ENCODE measurements at regions not wholly inside any gene's neighbourhood (a gene's known extent, or its start where the extent isn't known, plus 50 kb on each side); places are given as distances from the start of the nearest gene placed in this dataset.

DNA sequence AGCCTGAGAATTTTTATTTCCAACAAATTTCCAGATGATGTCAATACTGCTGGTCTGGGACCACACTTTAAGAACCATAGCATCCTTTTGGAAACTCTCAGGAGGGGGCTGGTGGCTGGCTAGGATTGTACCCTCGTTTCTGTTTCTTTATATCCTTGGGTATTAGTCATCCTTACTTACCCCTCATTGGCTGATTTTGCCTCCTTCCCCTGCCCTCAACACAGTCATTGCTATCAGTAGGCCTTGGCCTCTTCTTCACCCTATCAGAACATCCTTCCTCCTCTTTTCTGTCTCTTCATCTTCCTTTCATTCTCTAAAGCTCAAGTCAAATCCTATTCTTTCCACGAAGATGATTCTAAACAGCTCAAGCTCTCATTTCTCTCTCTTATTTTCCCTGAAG lies 148.5 kb downstream of the ELOVL4 start:
- no peaks in the 10 kb centered on the region for H3K36me3 ChIP-seq (ENCODE audit: insufficient read depth)
- no peak overlapping the region for H3K27ac ChIP-seq (ENCODE audit: low read depth)
- H3K4me1 ChIP-seq (ENCODE audit: insufficient read depth), result no peaks in the 10 kb centered on the region
- no peak overlapping the region for H3K4me3 ChIP-seq (ENCODE audit: low read depth, low read length)
- 62% methylated on average over 2 of the region's 2 CpGs for WGBS
- no peak for DNase-seq (ENCODE audit: extremely low spot score)

DNA sequence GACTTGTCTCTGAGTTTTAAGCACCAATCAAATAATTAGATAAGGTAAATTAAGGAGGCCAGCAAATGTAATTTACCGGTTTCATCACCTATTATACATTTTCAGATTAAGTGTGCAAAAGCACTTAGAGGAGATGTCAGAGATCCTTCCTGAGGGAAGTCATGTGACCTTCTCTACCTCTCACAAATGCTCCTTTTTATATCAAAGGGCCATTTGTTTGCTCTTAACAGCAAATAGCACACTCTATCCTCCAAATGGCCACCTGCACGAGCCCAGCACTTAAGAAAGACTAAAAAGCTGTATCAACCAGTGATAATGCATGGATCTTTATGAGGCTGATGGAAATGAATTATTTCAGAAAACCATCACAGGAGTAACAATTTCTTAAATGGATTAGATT lies 149.4 kb downstream of the ELOVL4 start:
- Histone ChIP-seq H3K36me3 (ENCODE audit: insufficient read depth) (no peaks in the 10 kb centered on the region), H3K4me3 (ENCODE audit: low read depth, low read length) (no peak overlapping the region), H3K27ac (ENCODE audit: low read depth) (no peak overlapping the region), H3K4me1 (ENCODE audit: insufficient read depth) (no peaks in the 10 kb centered on the region)
- 81% methylated on average over 2 of the region's 2 CpGs for WGBS
- no peak for DNase-seq (ENCODE audit: extremely low spot score)

DNA sequence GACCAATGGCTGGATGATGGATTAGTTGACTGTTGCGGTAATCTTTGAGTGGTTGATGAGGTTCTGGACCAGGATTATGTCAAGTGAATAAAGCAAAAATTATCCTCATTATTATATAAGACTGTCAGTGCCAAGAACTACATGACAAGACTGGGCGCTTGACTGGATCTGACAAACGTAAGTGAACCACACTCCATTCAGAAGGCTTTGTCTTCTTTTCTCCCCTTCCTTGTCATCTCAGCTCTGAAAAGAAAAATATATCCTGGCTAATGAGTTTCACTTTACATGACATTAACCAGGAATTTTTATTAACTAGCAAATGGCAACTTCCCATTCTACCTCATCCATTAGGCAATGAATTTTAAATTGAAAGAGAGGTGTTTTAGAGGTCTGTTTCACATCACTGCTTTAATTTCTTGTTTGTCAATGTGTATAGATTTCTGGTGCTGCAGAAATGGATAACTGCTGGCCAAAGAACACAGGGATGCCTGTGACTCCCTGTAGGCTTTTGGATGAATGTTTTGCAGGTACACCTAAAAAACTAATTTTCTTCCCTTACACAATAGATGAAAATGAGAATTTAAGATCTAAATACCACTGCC lies 150.1 kb downstream of the ELOVL4 start:
- DNase-seq (ENCODE audit: extremely low spot score), result no peak
- WGBS, result 92% methylated on average over 3 of the region's 3 CpGs
- Histone ChIP-seq H3K4me3 (ENCODE audit: low read depth, low read length) (no peak overlapping the region), H3K4me1 (ENCODE audit: insufficient read depth) (no peaks in the 10 kb centered on the region), H3K27ac (ENCODE audit: low read depth) (no peak overlapping the region), H3K36me3 (ENCODE audit: insufficient read depth) (no peaks in the 10 kb centered on the region)

DNA sequence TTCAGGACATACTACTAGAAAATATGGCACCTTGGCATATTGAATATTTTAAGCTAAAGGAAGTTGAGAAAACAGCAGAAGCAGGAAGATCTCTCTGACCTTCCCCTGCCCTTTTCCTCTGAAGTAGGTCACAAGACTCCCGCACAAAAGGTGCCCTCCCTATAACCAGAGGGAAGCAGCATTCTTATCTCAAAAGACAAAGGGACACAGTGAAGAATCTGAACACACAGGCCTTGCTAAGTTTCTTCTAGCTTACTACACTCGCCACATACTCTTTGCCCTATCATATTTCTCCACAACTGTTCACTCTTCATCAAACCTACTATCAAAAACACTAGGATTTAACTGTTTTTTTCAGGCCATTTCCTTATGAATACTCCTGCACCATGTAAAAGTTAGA lies 151.2 kb downstream of the ELOVL4 start:
- no peak overlapping the region for H3K4me3 ChIP-seq (ENCODE audit: low read depth, low read length)
- no peaks in the 10 kb centered on the region for H3K4me1 ChIP-seq (ENCODE audit: insufficient read depth)
- WGBS, result 64% methylated on average over 2 of the region's 2 CpGs
- H3K27ac ChIP-seq (ENCODE audit: low read depth), result no peak overlapping the region
- DNase-seq (ENCODE audit: extremely low spot score), result no peak
- H3K36me3 ChIP-seq (ENCODE audit: insufficient read depth), result no peaks in the 10 kb centered on the region

DNA sequence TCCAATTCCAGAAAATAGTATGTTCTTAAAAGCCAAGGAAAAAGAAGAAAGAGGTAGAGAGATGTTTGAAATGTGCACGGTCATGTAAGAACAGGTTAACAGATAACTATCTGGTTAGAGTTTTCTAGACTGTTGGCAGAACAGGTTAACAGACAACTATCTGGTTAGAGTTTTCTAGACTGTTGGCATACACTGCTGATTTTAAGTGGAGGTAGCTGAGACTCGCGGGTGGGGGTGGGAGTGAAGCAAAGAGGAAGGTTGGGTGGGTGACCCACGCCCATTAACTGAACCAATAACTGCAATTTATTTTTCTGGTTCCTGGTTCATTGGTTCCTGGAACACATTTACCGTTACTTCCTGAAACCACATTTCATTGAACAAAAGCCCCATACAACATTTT lies 157.5 kb downstream of the ELOVL4 start:
- 90% methylated on average over 5 of the region's 5 CpGs for WGBS
- DNase-seq (ENCODE audit: extremely low spot score), result no peak
- H3K27ac ChIP-seq (ENCODE audit: low read depth), result no peak overlapping the region
- H3K36me3 ChIP-seq (ENCODE audit: insufficient read depth), result no peaks in the 10 kb centered on the region
- no peak overlapping the region for H3K4me3 ChIP-seq (ENCODE audit: low read depth, low read length)
- H3K4me1 ChIP-seq (ENCODE audit: insufficient read depth), result no peaks in the 10 kb centered on the region

DNA sequence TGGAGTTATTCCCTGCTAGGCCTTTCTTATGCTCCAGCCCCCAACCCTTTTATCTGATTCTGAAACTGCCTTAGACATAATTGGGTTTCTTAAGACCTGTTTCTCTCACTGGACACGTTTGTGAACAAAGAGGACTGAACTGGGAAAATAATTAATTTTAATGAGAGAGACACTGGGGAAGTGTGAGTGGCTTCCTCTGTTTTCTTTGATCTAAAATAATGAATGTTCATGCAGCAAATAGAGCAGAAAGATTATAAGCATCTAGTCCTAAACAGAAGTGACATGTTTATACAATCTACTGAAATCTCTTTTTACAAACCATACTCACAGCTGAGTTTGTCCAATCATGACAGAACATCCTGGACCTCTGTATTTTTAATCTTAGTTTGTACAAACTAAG lies 157.6 kb downstream of the SH3BGRL2 start:
- no peak overlapping the region for H3K27ac ChIP-seq (ENCODE audit: low read depth)
- H3K36me3 ChIP-seq (ENCODE audit: insufficient read depth), result no peaks in the 10 kb centered on the region
- DNase-seq (ENCODE audit: extremely low spot score), result no peak
- no peaks in the 10 kb centered on the region for H3K4me1 ChIP-seq (ENCODE audit: insufficient read depth)
- 38% methylated on average over 1 of the region's 1 CpG for WGBS
- no peak overlapping the region for H3K4me3 ChIP-seq (ENCODE audit: low read depth, low read length)

DNA sequence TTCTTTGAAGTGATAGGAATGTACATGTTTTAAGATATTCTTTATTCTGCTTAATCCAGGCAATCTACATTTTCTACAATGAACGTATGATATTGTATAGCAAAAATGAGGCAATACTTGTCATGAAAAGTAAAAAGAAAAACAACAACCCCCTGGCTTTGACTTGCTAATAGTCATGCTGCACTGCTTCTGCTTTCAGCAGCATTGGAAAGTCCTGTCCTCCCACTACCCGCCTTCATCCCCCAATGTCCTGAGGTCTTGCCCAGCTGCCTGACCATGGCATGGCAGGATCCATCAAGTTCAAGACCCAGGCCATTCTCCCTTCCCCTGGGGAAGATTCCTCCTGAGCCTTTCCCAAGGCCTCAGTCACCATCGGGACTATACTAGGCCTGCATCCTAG lies 156.5 kb downstream of the SH3BGRL2 start:
- H3K4me3 ChIP-seq (ENCODE audit: low read depth, low read length), result no peak overlapping the region
- no peaks in the 10 kb centered on the region for H3K36me3 ChIP-seq (ENCODE audit: insufficient read depth)
- H3K27ac ChIP-seq (ENCODE audit: low read depth), result no peak overlapping the region
- WGBS, result 91% methylated on average over 3 of the region's 3 CpGs
- DNase-seq (ENCODE audit: extremely low spot score), result no peak
- H3K4me1 ChIP-seq (ENCODE audit: insufficient read depth), result no peaks in the 10 kb centered on the region

DNA sequence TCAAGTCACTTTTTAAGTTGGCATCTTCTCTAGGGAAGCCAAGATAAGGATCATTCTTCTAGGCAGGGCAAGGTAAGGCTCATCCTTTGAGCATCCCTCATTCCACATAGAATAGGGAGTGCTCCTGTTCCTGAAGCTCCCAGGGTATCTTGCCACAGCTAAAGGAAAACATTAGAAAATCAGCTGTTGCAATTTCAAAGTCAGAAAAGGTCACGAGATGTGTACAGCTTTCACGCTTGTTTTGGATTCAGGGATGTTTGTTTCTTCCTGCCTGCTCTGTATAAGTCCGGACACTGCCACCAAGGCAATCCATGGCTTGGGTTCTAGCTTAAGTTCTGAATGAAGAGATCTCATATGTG lies 153.2 kb downstream of the SH3BGRL2 start:
- Histone ChIP-seq H3K4me1 (ENCODE audit: insufficient read depth) (no peaks in the 10 kb centered on the region), H3K4me3 (ENCODE audit: low read depth, low read length) (no peak overlapping the region), H3K36me3 (ENCODE audit: insufficient read depth) (no peaks in the 10 kb centered on the region), H3K27ac (ENCODE audit: low read depth) (no peak overlapping the region)
- DNase-seq (ENCODE audit: extremely low spot score), result no peak
- 63% methylated on average over 3 of the region's 3 CpGs for WGBS

DNA sequence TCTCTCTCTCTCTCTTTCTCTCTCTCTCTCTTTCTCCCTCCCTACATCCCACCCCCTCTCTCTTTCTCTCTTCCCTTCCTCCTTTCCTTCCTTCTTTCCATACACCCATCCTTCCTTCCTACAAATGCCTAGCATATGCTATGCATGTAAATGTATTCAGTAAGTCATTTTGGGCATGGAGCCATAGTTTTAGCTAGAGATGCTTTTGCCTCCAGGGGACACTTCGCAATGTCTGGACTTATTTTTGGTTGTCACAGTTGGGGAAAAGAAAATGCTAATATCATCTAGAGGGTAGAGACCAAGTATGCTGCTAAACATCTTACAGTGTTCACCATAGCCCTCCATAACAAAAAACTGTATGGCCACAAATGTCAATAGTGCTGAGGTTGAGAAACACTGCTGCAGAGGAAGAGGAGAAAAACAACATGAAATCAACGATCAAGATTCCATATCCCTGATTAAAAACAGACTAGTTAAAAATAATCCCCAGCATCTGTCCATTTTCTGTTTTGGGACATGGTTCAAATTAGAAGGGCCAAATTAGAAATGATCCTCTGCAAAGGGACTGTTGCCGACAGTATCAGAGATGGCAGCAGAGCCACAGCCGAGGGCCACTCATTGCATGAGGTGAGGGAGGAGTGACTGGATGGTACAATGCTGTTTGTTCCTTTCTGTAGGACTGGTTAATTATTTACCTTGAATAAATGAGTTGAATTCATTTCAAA lies 152.7 kb downstream of the SH3BGRL2 start:
- no peak overlapping the region for H3K4me3 ChIP-seq (ENCODE audit: low read depth, low read length)
- no peak for DNase-seq (ENCODE audit: extremely low spot score)
- H3K27ac ChIP-seq (ENCODE audit: low read depth), result no peak overlapping the region
- no peaks in the 10 kb centered on the region for H3K4me1 ChIP-seq (ENCODE audit: insufficient read depth)
- WGBS, result 77% methylated on average over 4 of the region's 4 CpGs
- H3K36me3 ChIP-seq (ENCODE audit: insufficient read depth), result no peaks in the 10 kb centered on the region

DNA sequence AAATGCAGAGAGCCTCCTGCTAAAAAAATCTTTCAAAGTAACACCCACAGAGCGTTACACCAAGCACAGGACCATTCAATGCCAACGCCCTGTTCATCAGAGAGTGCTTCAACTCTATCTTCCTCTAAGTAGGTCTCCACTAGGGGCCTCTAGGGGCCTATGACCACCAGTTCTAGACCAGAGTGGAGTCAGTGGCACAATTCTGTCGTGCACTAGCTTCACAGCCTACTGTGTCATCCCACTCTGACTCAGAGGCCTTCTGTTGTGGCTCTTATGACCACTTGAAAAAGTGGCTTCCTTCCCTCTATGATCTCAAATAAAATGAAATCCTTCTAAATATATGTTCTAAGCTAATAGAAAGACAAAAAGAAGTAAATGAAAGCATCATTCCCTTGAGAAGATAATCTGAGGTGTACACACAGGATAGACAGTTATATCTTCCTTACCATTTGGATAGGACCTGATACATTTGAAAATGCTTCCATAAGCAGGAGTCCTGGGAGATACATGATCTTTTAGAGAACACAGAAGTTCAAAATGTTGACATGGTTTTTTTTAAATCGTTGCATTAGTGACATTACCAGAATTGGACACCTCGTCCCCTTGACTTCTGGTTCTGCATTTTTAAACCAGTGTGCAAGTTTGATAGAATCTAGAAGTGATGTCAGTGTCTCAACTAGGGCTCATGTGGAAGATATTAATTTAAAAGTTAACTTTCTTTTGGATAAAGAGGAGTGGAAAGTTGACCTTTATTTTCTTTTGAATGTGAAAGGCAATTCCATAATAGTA lies 151.9 kb downstream of the SH3BGRL2 start:
- 82% methylated on average over 5 of the region's 5 CpGs for WGBS
- Histone ChIP-seq H3K4me3 (ENCODE audit: low read depth, low read length) (no peak overlapping the region), H3K27ac (ENCODE audit: low read depth) (no peak overlapping the region), H3K36me3 (ENCODE audit: insufficient read depth) (no peaks in the 10 kb centered on the region), H3K4me1 (ENCODE audit: insufficient read depth) (no peaks in the 10 kb centered on the region)
- no peak for DNase-seq (ENCODE audit: extremely low spot score)

DNA sequence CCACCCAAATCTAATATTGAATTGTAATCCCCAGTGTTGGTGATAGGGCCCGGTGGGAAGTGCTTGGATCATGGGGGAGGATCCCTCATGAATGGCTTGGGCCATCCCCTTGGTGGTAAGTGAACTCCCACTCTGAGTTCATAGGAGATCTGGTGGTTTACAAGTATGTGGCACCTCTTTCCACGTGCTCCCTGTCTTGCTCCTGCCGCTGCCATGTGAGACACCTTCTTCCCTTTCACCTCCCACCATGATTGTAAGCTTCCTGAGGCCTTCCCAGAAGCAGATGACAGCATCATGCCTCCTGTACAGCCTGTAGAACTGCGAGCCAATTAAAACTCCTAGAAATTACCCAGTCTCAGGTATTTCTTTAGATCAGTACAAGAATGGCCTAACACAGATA lies 150.8 kb downstream of the SH3BGRL2 start:
- 91% methylated on average over 4 of the region's 4 CpGs for WGBS
- Histone ChIP-seq H3K4me1 (ENCODE audit: insufficient read depth) (no peaks in the 10 kb centered on the region), H3K36me3 (ENCODE audit: insufficient read depth) (no peaks in the 10 kb centered on the region), H3K27ac (ENCODE audit: low read depth) (no peak overlapping the region), H3K4me3 (ENCODE audit: low read depth, low read length) (no peak overlapping the region)
- no peak for DNase-seq (ENCODE audit: extremely low spot score)

DNA sequence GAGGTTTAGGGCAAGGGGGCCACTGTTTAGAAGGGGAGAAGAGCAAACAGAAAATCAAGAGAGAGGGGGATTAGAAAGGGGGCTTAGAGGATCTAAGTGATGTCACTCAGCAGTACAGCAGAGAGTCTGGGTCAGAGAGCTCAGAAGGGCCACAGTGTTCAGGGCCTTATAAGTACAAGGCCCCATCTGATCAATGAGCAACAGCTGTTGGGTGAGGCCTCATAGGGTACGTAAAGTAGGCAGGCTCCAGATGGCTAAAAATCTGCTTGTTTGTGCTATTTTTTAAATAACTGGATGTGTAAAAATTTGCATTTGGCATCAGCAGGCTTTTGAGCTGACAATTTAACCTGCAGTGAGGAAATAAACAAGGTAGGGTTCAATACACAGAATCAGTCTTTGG lies 149.8 kb downstream of the SH3BGRL2 start:
- no peaks in the 10 kb centered on the region for H3K4me1 ChIP-seq (ENCODE audit: insufficient read depth)
- no peak overlapping the region for H3K27ac ChIP-seq (ENCODE audit: low read depth)
- no peak for DNase-seq (ENCODE audit: extremely low spot score)
- no peaks in the 10 kb centered on the region for H3K36me3 ChIP-seq (ENCODE audit: insufficient read depth)
- 95% methylated on average over 1 of the region's 1 CpG for WGBS
- H3K4me3 ChIP-seq (ENCODE audit: low read depth, low read length), result no peak overlapping the region

DNA sequence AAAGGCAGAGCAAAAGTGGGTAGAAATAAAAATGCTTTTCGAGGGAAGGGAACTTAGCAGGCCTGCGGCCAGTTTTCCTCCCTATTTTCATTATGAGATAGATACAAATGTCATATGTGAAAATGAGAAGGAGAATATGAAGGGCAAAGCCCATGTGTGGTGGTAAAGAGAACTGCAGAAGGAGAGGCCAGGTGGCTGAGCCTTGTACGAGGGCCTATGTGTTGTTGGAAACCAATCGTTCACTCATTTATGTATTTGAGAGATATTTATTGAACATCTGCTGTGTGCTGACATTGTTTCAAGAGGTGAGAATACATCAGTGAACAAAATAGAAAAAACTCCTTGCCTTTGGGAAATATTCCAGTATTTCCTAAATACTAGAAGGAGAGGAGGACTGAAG lies 147.7 kb downstream of the SH3BGRL2 start:
- H3K36me3 ChIP-seq (ENCODE audit: insufficient read depth), result no peaks in the 10 kb centered on the region
- no peak overlapping the region for H3K4me3 ChIP-seq (ENCODE audit: low read depth, low read length)
- H3K4me1 ChIP-seq (ENCODE audit: insufficient read depth), result no peaks in the 10 kb centered on the region
- no peak overlapping the region for H3K27ac ChIP-seq (ENCODE audit: low read depth)
- DNase-seq (ENCODE audit: extremely low spot score), result no peak
- 91% methylated on average over 4 of the region's 4 CpGs for WGBS
